ENCODE measurements at regions not wholly inside any gene's neighbourhood (a gene's known extent, or its start where the extent isn't known, plus 50 kb on each side); places are given as distances from the start of the nearest gene placed in this dataset.

DNA sequence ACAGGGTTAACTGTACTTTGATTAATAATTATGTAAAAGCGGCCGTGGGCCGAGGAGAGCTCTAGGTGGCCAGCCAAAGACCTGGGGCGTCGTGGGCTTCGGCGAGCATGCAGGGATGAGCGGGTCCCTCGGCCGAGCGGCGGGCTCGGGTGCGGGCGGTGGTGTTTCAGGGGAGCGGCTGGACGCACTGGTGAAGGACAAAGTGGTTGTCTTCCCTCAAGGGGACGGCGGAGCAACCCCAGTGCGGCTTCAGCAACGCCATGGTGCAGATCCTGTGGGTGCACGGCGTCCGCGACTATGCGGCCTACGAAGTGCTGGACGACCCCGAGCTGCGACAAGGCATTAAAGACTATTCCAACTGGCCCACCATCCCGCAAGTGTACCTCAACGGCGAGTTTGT lies 103.0 kb upstream of the C1GALT1C1 start:
- TF ChIP-seq, protein P1, sequence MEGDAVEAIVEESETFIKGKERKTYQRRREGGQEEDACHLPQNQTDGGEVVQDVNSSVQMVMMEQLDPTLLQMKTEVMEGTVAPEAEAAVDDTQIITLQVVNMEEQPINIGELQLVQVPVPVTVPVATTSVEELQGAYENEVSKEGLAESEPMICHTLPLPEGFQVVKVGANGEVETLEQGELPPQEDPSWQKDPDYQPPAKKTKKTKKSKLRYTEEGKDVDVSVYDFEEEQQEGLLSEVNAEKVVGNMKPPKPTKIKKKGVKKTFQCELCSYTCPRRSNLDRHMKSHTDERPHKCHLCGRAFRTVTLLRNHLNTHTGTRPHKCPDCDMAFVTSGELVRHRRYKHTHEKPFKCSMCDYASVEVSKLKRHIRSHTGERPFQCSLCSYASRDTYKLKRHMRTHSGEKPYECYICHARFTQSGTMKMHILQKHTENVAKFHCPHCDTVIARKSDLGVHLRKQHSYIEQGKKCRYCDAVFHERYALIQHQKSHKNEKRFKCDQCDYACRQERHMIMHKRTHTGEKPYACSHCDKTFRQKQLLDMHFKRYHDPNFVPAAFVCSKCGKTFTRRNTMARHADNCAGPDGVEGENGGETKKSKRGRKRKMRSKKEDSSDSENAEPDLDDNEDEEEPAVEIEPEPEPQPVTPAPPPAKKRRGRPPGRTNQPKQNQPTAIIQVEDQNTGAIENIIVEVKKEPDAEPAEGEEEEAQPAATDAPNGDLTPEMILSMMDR (conservative IDR thresholded peaks at IDR 0.05; ENCODE audit: low read length) = no peak
- TF ChIP-seq EZH2phosphoT487 (IDR thresholded peaks at IDR 0.05; ENCODE audit: borderline replicate concordance) = no peak

Data from Loucy (cell line).